ENCODE measurements at regions not wholly inside any gene's neighbourhood (a gene's known extent, or its start where the extent isn't known, plus 50 kb on each side); places are given as distances from the start of the nearest gene placed in this dataset.

DNA sequence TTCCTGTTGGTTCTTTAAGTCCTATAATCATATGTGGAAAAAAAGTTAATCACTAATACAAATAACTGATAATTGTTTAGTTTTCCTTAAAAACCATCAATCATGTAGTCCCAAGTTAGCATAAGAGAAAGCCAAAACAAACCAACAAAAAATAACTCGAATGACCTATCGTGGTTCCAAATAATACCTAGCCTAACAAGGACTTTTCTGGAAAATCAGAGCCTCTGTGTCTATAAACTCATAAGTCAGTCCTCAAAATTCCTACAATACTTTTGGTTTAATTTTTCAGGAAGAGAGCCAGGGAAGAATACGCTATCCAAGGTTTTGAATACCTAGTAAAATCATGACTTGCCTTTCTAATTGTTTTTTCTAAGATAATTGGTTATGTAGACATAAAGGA lies 975.3 kb upstream of the SOX9 start:
- no peak for DNase-seq (ENCODE audit: low spot score in 2 of 2, unreplicated experiment in 2 of 2)
- no peaks in the 10 kb centered on the region for H3K9me3 Mint-ChIP-seq
- no peak overlapping the region for H3K27ac Mint-ChIP-seq

DNA sequence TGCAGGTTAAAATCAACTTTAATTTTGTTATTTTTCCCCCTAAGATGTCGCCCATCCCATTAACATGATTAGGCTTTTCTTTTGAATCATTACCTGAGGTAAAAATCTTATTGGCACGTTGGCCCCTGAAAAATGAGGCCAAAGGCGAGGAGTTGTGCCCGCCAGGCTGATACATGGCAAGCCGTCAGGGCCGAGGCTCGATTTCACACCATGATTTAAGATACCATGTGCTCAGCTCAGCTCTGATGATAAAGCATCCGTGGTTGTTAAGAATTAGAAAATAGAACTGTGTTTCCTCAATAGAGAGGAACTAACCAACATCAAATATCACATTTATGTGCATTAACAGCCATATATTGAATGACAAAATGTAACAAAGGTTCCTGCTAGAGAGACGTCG lies 972.9 kb upstream of the SOX9 start:
- no peaks in the 10 kb centered on the region for H3K4me1 Mint-ChIP-seq
- no peaks in the 10 kb centered on the region for H3K27me3 Mint-ChIP-seq (ENCODE audit: low read depth)
- no peak overlapping the region for H3K27ac Mint-ChIP-seq
- H3K9me3 Mint-ChIP-seq, result no peaks in the 10 kb centered on the region
- DNase-seq (ENCODE audit: low spot score in 2 of 2, unreplicated experiment in 2 of 2), result no peak
- no peaks in the 10 kb centered on the region for H3K36me3 Mint-ChIP-seq
- TF ChIP-seq CTCF (IDR thresholded peaks at IDR 0.05; ENCODE audit: unreplicated experiment), result no peak
- no peak overlapping the region for H3K4me3 Mint-ChIP-seq

More for the DNA sequence above, 975.3 kb upstream of the SOX9 start:
- H3K27me3 Mint-ChIP-seq (ENCODE audit: low read depth), result no peaks in the 10 kb centered on the region
- TF ChIP-seq CTCF (IDR thresholded peaks at IDR 0.05; ENCODE audit: unreplicated experiment), result no peak
- no peak overlapping the region for H3K4me3 Mint-ChIP-seq
- peaks cover 6% of the 10 kb centered on the region for H3K4me1 Mint-ChIP-seq
- no peaks in the 10 kb centered on the region for H3K36me3 Mint-ChIP-seq

GRCh38 chr17:71149607-71150006 lies 971.2 kb upstream of the SOX9 start:
- Mint-ChIP-seq H3K4me1 (no peaks in the 10 kb centered on the region), H3K4me3 (no peak overlapping the region), H3K27ac (no peak overlapping the region), H3K27me3 (ENCODE audit: low read depth) (no peaks in the 10 kb centered on the region), H3K36me3 (no peaks in the 10 kb centered on the region), H3K9me3 (no peaks in the 10 kb centered on the region)
- TF ChIP-seq CTCF (IDR thresholded peaks at IDR 0.05; ENCODE audit: unreplicated experiment), result no peak
- no peak for DNase-seq (ENCODE audit: low spot score in 2 of 2, unreplicated experiment in 2 of 2)

GRCh38 chr17:71157297-71157696 lies 963.5 kb upstream of the SOX9 start:
- Mint-ChIP-seq H3K27me3 (ENCODE audit: low read depth) (peaks cover 4% of the 10 kb centered on the region), H3K4me1 (no peaks in the 10 kb centered on the region), H3K4me3 (no peak overlapping the region)

GRCh38 chr17:71158437-71158836 lies 962.4 kb upstream of the SOX9 start:
- H3K27me3 Mint-ChIP-seq (ENCODE audit: low read depth), result peaks cover 4% of the 10 kb centered on the region

More at GRCh38 chr17:71157297-71157696, 963.5 kb upstream of the SOX9 start:
- Mint-ChIP-seq H3K36me3 (no peaks in the 10 kb centered on the region), H3K27ac (no peak overlapping the region), H3K9me3 (no peaks in the 10 kb centered on the region)
- no peak for DNase-seq (ENCODE audit: low spot score in 2 of 2, unreplicated experiment in 2 of 2)
- no peak for TF ChIP-seq CTCF (IDR thresholded peaks at IDR 0.05; ENCODE audit: unreplicated experiment)

More at GRCh38 chr17:71158437-71158836, 962.4 kb upstream of the SOX9 start:
- TF ChIP-seq CTCF (IDR thresholded peaks at IDR 0.05; ENCODE audit: unreplicated experiment), result no peak
- H3K9me3 Mint-ChIP-seq, result no peaks in the 10 kb centered on the region
- DNase-seq (ENCODE audit: low spot score in 2 of 2, unreplicated experiment in 2 of 2), result no peak
- peaks cover 5% of the 10 kb centered on the region for H3K4me1 Mint-ChIP-seq
- H3K36me3 Mint-ChIP-seq, result no peaks in the 10 kb centered on the region
- H3K27ac Mint-ChIP-seq, result no peak overlapping the region
- no peak overlapping the region for H3K4me3 Mint-ChIP-seq
